Medulla oblongata (tissue), 1 donor: ENCODE measurements at regions not wholly inside any gene's neighbourhood (a gene's known extent, or its start where the extent isn't known, plus 50 kb on each side); places are given as distances from the start of the nearest gene placed in this dataset.
A peak's percentile ranks its signal among the peaks of the same experiment; 100 is the strongest.

Source experiments
- DNase-seq: peaks from one replicate; pipeline ENCODE4 v3.0.0-alpha.2; 2015; ENCODE audit errors: extremely low spot score

DNA sequence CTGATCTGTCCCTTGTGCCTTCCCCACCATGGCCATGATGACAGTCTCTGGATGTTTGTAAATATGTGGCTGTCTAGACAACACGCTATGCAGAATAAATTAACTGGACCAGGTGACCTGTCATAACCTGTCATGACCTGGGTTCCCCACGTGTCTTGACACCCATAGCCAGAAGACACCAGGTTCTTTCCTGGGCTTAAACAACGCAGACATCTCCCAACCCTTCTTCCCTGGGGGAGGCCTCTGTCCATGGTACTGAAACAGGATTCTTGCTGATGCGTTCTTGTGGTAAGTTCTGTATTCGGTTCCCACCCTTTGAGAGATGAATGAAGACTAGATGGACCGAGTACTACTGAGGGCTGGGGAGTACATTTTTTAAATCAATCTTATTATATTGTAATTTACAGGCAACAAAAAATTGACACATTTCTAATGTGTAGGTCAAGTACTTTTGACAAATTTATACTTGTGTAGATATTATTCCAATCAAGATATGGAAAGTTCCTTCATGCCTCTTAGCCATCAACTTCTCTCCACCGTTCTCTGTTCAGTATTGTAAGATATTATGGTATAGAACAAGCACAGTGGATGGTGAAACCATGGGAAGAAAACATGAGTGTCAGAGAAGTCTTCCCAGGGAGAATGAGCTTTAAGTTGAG, 738.8 kb downstream of the PTPRU start:
- DNase-seq, result peak; percentile 15

DNA sequence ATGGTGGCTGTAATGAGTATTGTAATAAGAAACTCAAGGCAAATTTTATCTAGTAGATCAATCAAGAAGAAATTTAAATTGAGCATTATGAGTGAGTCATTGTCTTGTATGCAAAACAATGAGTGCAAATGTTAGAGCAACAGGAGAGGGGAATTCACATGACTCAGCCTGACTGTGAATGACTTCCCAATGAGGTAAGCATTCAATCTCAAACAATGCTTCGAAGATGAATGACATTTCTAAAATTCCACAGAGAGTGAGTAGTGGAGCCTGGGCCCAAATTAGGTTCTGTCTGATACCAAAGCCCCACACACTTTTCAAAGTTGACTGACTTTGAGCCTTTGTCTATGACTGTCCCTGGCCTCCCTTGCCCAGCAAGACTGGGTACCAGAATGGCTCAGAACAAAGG, 738.0 kb downstream of the PTPRU start:
- DNase-seq, result peak; percentile 9

- DNase-seq, result no peak
These were observed 737.1 kb downstream of the PTPRU start for GRCh38 chr1:29973406-29973805.

DNA sequence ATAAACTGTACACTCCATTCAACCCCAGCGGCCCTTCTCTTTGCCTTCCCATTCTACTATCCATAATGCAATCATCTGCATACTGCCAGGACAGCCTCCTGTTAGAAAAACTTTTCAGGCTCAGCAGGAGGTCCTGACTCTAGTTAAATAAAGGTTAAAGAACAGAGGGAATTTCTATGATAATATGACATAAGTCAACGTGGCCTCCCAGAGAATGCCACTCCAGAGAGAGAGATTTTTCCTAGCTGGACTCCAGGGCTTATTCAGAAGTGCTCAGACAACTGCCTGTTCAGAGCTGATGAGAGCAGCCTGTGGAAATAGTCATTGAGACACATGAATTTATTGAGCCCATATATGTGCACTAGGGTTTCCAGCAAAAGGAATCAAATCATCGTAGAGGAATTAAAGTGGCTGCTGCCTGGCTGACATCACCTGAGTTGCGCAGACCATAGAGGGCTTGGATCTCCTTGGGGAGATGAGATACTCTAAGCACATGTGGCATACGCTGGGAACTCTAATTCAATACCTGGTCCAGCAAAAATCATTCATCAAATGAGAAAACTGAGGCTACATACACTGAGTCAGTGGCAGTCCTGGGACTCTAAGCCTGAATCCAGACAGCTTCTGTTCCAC, 736.2 kb downstream of the PTPRU start:
- DNase-seq, result no peak

GRCh38 chr1:29971703-29972102, 735.4 kb downstream of the PTPRU start:
- no peak for DNase-seq

- no peak for DNase-seq
These were observed 734.5 kb downstream of the PTPRU start for GRCh38 chr1:29970747-29971325.

DNA sequence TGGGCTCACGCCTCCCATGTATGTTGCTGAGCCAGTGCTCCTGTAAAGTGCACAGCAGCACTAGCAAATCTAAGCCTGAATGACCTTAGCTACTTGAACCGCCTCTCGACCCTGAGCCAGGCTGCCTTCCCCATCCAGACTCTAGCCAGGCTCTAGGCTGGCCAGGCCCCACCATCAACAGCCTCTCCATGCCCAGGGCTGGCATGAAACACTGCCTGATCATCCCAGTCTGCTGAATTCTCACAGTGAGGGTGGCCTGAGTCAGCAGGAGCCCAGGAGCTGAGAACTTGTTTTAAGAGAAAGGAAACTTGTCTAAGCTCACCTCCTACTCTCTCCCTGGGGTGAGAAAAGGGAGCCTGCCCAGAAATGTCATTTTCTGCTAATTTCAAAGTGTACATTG, 733.3 kb downstream of the PTPRU start:
- no peak for DNase-seq

GRCh38 chr1:29967261-29967660, 730.9 kb downstream of the PTPRU start:
- no peak for DNase-seq

GRCh38 chr1:29966526-29967045, 730.3 kb downstream of the PTPRU start:
- DNase-seq, result no peak

DNA sequence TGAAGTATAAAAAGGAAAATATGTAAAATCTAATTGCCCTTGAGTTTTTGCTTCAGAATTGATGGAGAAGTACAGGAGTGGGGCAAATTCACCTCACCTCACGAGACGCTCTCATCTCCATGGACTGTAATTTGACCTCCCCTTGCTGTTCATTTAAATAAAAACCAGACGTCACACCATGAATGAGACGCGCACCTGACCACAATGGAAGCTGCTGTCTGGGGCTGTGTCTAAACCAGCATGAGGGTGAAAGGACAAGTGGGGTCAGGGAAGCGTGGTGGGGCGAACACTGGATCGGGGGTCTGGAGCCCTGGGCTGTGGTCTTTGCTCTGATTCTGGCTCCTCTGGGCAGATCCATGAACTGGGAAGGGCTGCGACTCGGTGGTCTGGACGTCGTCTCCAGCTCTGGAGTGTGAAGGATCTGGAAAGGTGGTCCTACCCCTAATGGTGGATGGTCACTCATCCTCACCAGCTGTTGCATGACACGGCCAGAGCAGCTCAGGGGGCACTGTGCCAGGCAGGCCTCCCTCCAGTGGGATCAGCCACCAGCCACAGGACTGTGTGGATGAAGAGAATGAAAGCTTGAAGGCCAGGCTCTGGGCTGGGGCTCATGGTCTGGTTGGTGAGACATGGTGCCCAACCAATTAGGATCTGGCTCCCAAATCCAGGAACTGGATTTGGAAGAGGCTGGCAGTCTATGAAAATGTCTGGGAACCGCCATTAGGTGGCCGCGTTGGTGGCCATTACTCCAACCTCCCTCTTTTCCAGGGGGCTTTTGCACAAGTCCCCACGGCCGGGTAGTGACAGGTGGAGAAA, 728.6 kb downstream of the PTPRU start:
- no peak for DNase-seq

DNA sequence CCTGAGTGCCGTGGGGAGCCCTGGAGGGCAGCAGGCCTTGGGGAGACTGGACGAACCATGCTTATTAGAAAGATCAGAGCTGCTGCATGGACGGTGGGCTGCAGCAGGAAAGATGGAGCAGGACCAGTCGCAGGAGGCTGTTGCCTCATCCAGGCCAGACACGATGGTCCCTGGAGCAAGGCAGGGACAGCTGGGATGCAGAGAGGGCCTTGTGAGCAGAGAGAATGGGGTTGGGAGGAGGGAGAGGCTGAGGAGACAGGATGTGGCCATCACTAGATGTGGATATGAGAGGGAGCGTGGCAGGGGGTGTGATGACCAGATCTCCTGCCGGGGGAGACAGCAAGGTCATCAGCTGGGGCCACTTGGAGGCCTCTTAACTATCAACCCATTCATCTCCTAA, 727.6 kb downstream of the PTPRU start:
- no peak for DNase-seq

- no peak for DNase-seq
These were observed 726.5 kb downstream of the PTPRU start for GRCh38 chr1:29962831-29963247.

GRCh38 chr1:29962336-29962735, 726.0 kb downstream of the PTPRU start:
- DNase-seq, result no peak

GRCh38 chr1:29961293-29962059, 725.2 kb downstream of the PTPRU start:
- no peak for DNase-seq

DNA sequence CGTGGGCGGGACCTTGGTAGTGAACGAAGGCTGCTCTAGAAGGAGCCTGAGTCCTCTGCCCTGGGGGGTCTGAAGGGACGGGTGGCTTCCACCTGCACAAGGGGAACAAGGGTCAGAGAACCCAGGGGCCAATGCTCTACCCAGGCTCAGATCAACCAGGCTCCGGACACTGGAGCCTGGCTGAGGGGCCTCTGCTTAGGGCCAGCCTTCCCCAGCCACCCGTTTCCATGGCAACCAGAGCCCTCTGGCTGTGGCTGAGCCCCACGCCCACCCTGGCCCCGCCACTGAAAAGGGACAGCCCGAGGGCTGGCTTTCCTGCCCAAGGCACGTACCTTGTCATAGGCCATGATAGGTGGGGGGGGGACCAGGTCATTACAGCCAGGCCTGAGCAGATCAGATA, 724.6 kb downstream of the PTPRU start:
- no peak for DNase-seq

GRCh38 chr1:29960156-29960755, 723.9 kb downstream of the PTPRU start:
- DNase-seq, result no peak

DNA sequence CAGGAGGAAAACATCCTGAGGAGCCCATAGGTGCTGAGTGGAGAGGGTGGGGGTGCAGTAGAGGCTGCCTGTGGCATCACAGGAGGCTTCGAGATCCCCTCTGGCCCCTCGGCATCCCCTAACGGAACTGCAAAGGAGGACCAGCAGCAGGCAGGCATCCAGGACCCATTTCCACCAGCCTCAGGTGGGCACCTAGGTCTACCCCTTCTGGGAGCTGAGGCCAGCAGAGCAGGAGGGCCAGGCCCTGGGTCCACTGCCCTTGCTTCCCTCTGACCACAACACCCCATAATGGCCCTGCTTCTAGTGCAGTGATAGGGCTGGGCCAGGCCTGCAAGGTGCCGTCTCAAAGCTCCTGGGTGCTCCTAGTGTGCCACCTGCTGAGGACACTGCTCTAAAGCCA, 723.0 kb downstream of the PTPRU start:
- no peak for DNase-seq

GRCh38 chr1:29958271-29958670, 721.9 kb downstream of the PTPRU start:
- DNase-seq, result no peak

DNA sequence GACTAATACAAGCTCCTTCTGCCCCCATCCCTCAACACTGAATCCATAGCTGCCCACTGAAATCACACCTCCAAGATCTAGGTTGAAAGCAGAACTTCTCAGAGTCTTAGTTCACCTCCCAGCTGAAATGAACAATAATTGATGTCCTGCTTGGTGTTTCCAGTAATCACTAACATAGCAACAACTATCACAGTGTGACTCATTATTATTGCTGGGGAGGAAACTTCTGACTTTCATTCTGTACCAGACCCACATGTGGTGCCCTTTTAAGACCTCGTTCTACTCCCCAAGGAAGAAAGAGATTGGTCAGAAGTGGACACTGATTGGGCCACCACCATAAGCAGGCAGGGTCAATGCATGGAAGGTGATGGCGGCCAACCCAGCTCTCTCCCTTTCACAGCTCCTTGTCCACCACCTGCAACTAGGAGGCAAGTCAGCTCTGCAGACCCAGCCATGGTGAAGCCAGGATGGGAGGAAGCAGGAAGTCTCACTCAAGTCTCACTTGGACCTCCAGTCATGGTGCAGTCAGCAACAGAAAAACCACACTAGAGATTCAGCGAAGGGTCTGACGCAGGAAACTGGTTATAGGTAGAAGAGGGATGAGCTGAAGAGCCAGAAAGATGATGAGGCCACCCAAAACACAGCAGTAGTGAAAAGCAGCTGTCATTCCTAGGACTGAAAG, 720.2 kb downstream of the PTPRU start:
- no peak for DNase-seq

GRCh38 chr1:29954591-29954990, 718.3 kb downstream of the PTPRU start:
- no peak for DNase-seq

DNA sequence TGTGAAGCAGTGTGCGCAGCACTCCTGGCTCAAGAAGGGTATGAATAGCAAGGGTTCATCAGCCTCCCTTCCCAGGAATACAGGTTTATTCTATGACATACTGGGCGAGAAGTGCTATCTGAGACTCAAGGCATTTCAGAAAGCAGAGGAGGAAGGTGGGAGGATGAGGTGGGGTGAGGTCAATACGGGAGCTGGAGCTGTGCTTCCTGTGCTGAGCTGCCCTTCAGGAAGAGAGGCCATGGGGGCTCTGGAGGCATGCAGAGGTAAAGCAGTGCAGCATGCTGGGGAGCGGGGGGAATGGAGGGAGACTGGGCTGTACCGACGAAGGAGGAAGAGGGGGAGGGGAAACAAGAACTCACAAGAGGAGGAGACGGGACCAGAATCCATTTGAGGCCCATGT, 717.6 kb downstream of the PTPRU start:
- DNase-seq, result no peak
